Smooth muscle cell (in vitro differentiated cells): ENCODE measurements at regions not wholly inside any gene's neighbourhood (a gene's known extent, or its start where the extent isn't known, plus 50 kb on each side); places are given as distances from the start of the nearest gene placed in this dataset.

ENCODE experiments used
- DNase-seq: peaks from one replicate; lab custom pipeline; 2025; ENCODE audit not compliant: unreplicated experiment; lab: John Stamatoyannopoulos, UW
- H2AFZ ChIP-seq: fragments of 200-600 bp; sonication (generic); 2 replicates; pipeline ENCODE4 v1.6.0; 2016; ENCODE audit warnings: antibody characterized with exemption, low read depth, mild to moderate bottlenecking
- H3F3A ChIP-seq: fragments of 200-600 bp; sonication (generic); 2 replicates; pipeline ENCODE4 v1.6.0; 2017; ENCODE audit warnings: antibody characterized with exemption, low read depth
- H3K27ac ChIP-seq: fragments of 200-600 bp; sonication (generic); 2 replicates; pipeline ENCODE4 v1.5.1; 2016; ENCODE audit warnings: low read depth, mild to moderate bottlenecking
- H3K27me3 ChIP-seq: fragments of 200-600 bp; sonication (generic); 2 replicates; pipeline ENCODE4 v1.6.1; 2016; ENCODE audit warnings: low read depth, mild to moderate bottlenecking
- H3K36me3 ChIP-seq: fragments of 200-600 bp; sonication (generic); 2 replicates; pipeline ENCODE4 v1.5.1; 2016; ENCODE audit warnings: low read depth
- H3K4me1 ChIP-seq: fragments of 200-600 bp; sonication (generic); 2 replicates; pipeline ENCODE4 v1.5.1; 2016; ENCODE audit warnings: low read depth
- H3K4me2 ChIP-seq: fragments of 200-600 bp; sonication (generic); 2 replicates; pipeline ENCODE4 v1.6.0; 2016; ENCODE audit warnings: mild to moderate bottlenecking
- H3K4me3 ChIP-seq: fragments of 200-600 bp; sonication (generic); 2 replicates; pipeline ENCODE4 v1.5.1; 2016; ENCODE audit warnings: mild to moderate bottlenecking
- H3K79me2 ChIP-seq: fragments of 200-600 bp; sonication (generic); 2 replicates; pipeline ENCODE4 v1.6.0; 2016; ENCODE audit warnings: low read depth, mild to moderate bottlenecking
- H3K9ac ChIP-seq: fragments of 200-600 bp; sonication (generic); 2 replicates; pipeline ENCODE4 v1.6.0; 2016; ENCODE audit warnings: low read depth
- H3K9me3 ChIP-seq: fragments of 200-600 bp; sonication (generic); replicated peaks from 2 replicates; pipeline ENCODE4 v1.5.1; 2016; ENCODE audit warnings: low read depth
- H4K20me1 ChIP-seq: fragments of 200-600 bp; sonication (generic); 2 replicates; pipeline ENCODE4 v1.6.0; 2016; ENCODE audit warnings: low read depth
- WGBS: methylation state at CpG from one replicate; pipeline ENCODE4 v1.1.7; 2016; ENCODE audit warnings: low lambda C conversion rate; 5-methylcytosine and 5-hydroxymethylcytosine counted together
- TF ChIP-seq, protein P1 (sequence below): fragments of 200-600 bp; sonication (generic); IDR thresholded peaks from 2 replicates; pipeline ENCODE4 v1.5.1; 2017; ENCODE audit warnings: borderline replicate concordance, mild to moderate bottlenecking, antibody characterized with exemption; ENCODE audit not compliant: insufficient read depth, poor library complexity, severe bottlenecking

DNA sequence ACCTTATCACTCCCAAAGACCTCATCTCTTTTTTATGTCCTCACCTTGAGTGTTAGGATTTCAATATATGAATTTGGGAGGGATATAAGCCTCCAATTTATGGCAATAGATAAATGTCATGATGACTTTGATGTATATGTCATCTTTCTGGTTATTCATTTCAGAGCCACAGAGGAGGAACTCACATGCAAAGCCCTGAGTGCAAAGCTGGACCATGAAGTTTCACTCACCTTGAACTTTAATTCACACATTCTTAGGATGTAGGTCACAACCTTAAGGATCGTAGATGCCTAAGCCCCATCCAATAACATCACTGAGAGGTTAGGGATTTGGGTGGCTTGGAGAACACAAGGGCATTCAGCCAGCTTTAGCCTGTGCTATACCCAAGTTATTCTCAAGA lies 81.9 kb upstream of the ZPBP start:
- 95% methylated on average over 1 of the region's 1 CpG for WGBS
- H3K9me3 ChIP-seq: no peaks in the 10 kb centered on the region
- H3K27ac ChIP-seq: no peak overlapping the region
- H3K9ac ChIP-seq: no peak overlapping the region
- no peaks in the 10 kb centered on the region for H3F3A ChIP-seq
- no peaks in the 10 kb centered on the region for H3K79me2 ChIP-seq
- peaks cover 22% of the 10 kb centered on the region for H3K27me3 ChIP-seq
- no peaks in the 10 kb centered on the region for H4K20me1 ChIP-seq
- no peak overlapping the region for H3K4me3 ChIP-seq
- no peaks in the 10 kb centered on the region for H3K4me1 ChIP-seq
- no peak overlapping the region for H3K4me2 ChIP-seq
- H3K36me3 ChIP-seq: no peaks in the 10 kb centered on the region
- no peak overlapping the region for H2AFZ ChIP-seq
- TF ChIP-seq, protein P1, sequence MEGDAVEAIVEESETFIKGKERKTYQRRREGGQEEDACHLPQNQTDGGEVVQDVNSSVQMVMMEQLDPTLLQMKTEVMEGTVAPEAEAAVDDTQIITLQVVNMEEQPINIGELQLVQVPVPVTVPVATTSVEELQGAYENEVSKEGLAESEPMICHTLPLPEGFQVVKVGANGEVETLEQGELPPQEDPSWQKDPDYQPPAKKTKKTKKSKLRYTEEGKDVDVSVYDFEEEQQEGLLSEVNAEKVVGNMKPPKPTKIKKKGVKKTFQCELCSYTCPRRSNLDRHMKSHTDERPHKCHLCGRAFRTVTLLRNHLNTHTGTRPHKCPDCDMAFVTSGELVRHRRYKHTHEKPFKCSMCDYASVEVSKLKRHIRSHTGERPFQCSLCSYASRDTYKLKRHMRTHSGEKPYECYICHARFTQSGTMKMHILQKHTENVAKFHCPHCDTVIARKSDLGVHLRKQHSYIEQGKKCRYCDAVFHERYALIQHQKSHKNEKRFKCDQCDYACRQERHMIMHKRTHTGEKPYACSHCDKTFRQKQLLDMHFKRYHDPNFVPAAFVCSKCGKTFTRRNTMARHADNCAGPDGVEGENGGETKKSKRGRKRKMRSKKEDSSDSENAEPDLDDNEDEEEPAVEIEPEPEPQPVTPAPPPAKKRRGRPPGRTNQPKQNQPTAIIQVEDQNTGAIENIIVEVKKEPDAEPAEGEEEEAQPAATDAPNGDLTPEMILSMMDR: no peak
- DNase-seq: no peak

GRCh38 chr7:50166997-50167965 lies 74.2 kb upstream of the ZPBP start:
- no peak overlapping the region for H3K27ac ChIP-seq
- H4K20me1 ChIP-seq: no peaks in the 10 kb centered on the region
- no peak overlapping the region for H3K4me2 ChIP-seq
- DNase-seq: no peak
- H3K36me3 ChIP-seq: no peaks in the 10 kb centered on the region
- H3K9ac ChIP-seq: no peak overlapping the region
- 87% methylated on average over 13 of the region's 13 CpGs for WGBS
- H3F3A ChIP-seq: no peaks in the 10 kb centered on the region
- TF ChIP-seq, protein P1: no peak
- no peaks in the 10 kb centered on the region for H3K9me3 ChIP-seq
- H3K27me3 ChIP-seq: peaks cover 6% of the 10 kb centered on the region
- H2AFZ ChIP-seq: no peak overlapping the region
- H3K4me3 ChIP-seq: no peak overlapping the region
- no peaks in the 10 kb centered on the region for H3K79me2 ChIP-seq
- H3K4me1 ChIP-seq: no peaks in the 10 kb centered on the region

DNA sequence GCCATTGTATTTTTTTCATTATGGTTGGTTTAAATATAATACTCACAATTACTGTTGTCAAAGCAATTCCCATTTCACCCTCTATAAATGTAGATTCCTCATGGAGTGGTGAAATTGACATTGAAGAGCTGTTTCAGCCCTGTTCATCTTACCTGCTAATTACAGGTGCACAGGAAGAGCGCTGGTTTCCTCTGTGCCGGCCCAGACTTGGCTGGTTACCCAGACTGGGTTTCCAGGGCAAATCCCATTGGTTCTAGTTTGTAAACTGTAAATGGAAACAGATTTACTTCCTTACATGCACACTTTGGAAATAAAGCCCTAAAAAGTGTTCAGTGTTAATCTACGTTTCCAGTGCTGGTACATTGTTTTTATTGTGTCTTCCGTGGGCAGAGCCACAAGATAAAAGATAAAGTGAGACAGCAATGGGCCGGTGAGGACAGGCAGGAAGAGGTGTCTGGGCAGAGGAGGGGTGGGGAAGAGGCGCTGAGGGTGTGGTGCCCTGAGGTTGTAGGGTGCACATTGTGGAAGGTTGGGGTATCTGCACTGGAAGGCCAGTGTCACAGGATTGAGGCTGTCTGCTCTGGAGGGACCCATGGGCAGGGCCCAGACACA lies 71.6 kb upstream of the ZPBP start:
- Histone ChIP-seq H3K27ac (no peak overlapping the region), H3K9ac (no peak overlapping the region), H3K4me3 (no peak overlapping the region), H3K4me2 (no peak overlapping the region), H2AFZ (no peak overlapping the region), H3F3A (no peaks in the 10 kb centered on the region), H3K36me3 (no peaks in the 10 kb centered on the region), H4K20me1 (no peaks in the 10 kb centered on the region), H3K27me3 (peaks cover 3% of the 10 kb centered on the region), H3K9me3 (no peaks in the 10 kb centered on the region), H3K4me1 (no peaks in the 10 kb centered on the region), H3K79me2 (no peaks in the 10 kb centered on the region)
- 83% methylated on average over 6 of the region's 6 CpGs for WGBS
- TF ChIP-seq, protein P1: no peak
- no peak for DNase-seq
